ENCODE measurements at regions not wholly inside any gene's neighbourhood (a gene's known extent, or its start where the extent isn't known, plus 50 kb on each side); places are given as distances from the start of the nearest gene placed in this dataset.

GRCh38 chr18:55762424-55762823 lies 174.4 kb upstream of the TCF4 start:
- no peak for TF ChIP-seq CTCF (IDR thresholded peaks at IDR 0.05)
- TF ChIP-seq EZH2 (IDR thresholded peaks at IDR 0.05): no peak
